Limb (tissue), 2 donors: ENCODE measurements at regions not wholly inside any gene's neighbourhood (a gene's known extent, or its start where the extent isn't known, plus 50 kb on each side); places are given as distances from the start of the nearest gene placed in this dataset.

Experiments used
- DNase-seq, 2 donors: peaks; one replicate each; pipeline ENCODE4 v3.0.0-alpha.2; 2016; ENCODE audit errors: extremely low spot score in 2 of 2

DNA sequence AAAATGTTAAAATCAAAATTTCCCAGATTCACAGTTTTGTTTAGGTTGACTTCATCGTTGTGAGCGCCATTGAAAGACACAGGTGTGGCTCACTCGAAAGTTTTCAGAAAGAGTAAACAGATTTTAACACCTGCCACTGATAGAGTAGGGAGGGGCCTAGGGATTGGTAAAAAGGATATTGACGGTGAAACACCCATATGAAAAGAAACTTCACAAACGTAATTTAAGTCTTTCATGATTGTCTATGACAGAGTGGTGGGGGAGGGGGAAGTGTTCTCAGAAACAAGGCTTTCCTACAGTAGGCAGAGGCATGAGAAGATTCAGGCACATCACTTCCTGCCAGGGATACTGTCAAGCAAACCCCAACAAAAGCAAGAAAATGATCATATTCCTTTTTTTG, 101.4 kb downstream of the PERP start:
- DNase-seq, result no peak

DNA sequence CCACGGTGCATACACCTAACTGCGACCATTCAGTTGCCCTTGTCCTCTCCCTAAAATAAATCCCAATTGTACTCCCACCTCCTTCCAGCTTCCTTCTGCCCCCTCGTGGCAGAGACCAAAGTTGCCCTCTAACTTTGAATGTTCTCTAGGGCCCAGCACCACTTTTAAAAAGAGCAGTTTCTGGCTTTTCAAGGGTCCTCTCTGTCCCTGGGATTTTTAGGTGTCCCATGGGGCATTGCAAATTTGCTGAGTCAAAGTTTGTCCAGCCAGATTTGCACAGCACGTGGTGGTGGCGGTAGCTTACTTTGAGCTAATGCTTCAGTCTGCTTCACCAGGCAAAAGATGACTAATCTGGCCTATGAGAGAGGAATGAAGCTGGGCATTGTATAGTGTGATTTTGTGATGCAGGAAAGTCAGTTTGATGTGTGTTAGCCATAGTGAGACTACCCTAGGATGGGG, 100.2 kb downstream of the PERP start:
- no peak for DNase-seq

DNA sequence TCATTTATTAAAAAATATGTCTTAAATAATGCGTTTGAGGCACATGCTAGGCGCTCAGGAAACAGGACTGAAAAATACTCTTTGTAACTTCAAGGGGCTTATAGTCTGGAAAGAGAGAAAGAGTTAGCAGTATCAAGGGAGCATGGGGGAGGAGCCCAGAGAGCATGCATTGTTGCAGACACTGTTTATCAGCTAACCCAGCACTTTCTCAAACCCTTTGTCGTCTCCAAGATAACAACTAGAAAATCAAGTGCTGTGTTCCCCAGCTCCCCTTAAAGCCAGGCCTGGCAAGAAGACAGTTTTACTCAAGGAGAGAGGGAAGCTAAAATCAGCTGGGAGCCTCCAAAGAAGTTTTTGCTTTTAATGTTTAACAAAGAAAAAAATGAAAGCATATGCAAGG, 98.4 kb downstream of the PERP start:
- no peak for DNase-seq

DNA sequence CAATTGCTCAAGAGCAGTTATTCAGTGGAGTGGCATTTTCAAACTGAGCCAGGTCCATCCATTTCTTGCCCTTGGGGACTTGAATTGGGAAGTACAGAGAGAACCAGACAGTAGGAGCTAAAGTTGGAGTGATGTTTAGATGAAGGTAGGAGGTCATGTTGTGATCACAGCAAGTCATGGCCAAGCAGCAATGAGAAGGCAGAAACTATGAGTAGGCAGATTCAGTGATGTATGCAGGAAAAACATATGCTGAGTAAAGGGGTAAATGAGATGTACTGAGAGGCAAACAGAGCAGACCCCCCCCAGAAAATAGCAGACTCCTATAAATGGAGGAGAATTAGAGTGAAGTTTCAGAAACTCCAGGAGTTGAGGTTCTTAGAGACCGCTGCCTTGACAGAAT, 95.8 kb downstream of the PERP start:
- no peak for DNase-seq

DNA sequence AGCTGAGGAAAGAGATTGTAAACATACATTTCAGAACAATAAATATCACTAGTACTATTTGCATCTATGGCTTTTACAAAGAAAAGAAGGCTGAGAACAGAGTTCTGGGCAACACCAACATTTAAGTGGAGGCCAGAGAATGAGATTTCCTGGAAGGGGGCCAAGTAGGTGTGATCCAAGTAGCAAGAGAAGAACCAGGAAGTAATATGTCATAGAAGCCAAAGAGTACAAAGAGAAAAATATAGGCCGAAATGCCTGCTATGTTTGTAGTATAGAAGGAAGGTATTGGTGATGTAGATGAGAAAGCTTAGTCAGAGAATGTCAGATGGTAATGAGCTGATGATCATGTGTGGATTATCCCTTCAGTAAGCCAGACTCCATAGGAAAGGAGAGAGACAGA, 94.5 kb downstream of the PERP start:
- DNase-seq, result no peak

DNA sequence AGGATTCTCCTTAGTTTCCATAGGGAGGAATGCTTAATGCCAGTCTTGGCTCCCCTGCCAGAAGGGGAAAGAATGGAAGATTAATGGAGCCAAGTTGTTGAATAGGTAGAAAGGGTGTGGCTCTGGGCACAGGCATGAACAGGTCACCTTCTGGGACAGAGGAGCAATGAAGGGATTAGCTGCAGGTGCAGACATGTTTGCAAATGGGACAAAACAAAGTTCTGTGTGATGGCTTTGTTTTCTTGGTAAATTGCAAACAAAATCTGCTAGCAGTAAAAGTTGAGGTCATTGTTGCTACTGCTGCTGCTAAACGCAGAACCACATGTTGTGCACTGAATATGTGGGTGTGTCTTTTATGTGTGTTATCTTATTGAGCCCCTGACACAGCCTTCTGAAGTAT, 93.3 kb downstream of the PERP start:
- DNase-seq, result no peak

DNA sequence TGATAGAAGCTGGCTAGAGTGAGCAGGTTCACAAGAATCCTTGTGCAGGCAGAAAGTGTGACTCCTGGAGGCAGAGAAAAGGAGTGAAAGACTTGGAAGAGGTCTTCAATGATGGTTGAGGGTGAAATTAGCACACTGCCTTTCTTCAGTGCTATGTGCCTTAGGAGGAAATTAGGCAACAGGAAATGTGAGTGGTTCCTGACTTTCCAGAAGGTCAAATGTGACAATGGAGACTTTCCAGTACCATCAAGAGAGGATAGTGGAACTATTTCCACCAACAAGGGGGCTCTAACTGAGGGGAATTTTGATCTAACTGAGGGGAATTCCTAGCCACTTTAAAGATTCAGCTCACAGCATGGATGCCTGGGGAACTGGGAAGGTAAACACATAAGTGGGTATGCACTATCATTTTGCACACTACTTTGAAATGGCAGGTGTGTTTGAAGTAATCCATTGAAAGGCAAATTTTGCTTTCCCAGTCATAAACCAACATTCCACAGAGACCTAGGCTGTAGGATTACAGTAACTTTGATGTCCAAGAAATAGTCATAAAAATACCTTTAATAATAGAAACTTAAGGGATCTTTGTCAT, 90.0 kb downstream of the PERP start:
- no peak for DNase-seq

DNA sequence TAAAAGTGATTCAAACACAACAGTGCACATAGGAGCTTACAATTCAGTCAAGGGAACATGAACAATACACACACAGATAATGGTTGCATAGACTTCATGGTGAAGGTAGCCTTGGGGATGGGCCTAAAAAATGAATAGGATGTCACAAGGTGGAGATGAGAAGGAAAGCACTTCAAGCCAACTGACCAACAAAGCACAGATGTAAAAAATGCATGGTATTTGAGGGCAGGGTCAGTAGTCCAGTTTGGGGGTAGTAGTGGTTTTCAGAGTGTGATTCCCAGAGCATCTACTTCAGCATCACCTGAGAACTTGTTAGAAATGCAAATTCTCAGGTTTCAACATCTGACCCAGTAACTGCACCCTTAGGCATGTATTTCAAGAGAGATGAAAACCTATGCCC, 88.9 kb downstream of the PERP start:
- no peak for DNase-seq

DNA sequence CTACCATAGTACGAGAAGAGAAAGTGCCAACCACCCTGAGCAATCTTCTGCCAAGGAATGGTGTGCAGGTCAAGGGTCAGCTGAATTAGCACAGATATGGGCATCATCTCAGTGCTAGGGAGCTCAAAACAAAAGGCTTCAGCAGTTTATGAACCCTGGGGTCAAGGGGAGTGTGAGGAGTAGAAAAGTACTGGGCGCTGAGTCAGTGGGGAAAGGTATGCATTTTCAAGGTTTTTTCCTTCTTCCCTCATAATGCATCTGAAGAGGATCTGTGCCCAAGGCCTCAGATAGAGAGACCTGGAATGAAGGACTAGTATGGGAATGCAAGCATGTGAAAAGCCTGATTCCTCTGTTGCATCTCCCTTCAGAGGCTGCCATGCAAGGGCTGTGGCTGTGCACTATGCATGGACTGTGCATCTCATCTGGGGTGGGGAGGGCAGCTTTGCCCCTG, 81.7 kb downstream of the PERP start:
- no peak for DNase-seq

DNA sequence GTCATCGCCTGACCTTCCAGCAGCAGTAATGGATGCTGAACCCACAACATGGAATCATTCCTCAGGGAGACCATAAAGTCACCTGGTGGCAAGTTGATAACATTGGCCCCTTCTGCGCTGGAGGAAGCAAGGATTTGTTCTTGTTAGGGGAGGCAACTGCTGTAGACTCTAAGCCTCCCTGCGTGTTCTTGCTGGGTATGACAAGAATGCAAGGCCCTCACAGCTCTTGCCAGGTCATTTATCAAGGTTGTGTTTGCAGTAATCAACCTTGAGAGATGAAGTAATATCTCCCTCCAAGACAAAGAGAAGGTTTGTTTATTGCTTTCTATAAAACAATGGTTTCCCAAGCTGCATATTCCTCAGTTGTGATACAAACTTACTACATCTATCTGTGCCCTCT, 80.9 kb downstream of the PERP start:
- no peak for DNase-seq

DNA sequence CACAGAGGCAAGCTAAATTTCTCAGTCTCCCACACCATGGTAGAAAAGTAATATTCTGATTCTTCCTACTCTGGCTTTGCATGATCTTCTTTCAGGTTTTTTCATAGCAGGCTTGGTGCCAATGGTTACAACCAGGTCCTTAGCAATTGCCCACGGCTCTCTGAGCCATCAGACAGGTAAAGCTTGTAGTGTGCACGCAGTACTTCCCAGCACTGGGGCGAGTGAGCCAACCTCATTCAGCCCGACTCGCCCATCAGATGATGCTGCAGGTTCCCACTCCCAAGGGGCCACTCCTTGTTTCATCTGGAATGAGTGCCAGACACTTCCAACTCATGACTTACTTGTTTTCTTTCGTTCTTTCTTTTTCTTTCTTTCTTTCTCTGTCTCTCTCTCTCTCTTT, 78.3 kb downstream of the PERP start:
- no peak for DNase-seq

DNA sequence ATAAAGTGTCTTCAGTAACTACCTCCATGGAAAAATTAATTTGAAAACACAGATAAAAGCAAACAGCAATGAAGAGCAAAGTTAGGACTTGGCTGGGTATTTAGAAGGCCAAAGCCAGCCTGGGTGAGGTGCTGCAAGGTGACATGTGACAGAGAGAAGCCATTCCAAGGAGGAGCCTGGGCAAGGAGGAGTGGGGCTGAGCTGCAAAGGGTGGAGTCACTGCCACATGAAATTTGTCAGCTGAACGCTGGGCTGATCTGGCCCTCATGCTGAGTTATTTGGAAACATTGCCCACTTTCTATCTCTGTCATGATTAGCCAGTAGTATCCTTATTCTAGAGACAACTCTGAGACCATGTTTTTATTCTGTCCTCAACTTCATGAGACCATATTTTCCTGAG, 76.3 kb downstream of the PERP start:
- DNase-seq, result no peak

DNA sequence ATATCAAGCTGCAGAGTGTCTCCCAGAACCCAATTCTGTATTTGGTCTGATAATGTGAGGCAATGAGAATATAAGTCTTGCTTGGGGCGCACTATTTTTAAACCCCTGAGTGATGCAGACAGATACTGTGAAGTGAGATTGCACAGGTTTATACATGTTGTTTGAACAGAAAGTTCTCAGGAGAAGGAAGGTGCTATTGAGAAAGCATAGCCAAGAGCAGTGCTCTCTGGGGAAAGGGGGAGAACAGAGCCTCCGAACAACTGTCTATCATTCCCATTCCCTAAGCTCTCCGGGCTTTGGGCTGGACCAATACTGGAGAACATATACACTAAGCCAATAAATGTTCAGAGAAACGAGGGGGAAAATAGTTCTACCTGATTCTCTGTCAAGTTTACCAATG, 75.8 kb downstream of the PERP start:
- no peak for DNase-seq

DNA sequence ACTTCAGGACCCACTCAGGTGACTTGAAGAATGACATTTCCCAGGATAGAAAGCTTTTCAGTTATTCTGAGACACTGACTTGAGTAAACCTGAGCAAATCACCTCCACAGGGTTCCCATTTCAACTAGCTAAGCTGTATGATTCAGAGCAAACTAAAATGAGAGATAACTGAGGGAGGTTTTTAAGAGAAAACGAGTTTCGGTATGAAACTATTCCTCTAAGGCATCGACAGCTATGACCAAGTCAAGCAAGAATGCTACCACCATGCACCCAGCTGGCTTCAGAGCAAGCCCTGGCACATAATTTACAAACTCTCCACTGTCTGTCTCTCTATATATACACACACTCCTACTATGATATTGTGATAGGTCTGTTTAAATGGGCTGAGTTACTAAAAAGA, 75.4 kb downstream of the PERP start:
- no peak for DNase-seq

DNA sequence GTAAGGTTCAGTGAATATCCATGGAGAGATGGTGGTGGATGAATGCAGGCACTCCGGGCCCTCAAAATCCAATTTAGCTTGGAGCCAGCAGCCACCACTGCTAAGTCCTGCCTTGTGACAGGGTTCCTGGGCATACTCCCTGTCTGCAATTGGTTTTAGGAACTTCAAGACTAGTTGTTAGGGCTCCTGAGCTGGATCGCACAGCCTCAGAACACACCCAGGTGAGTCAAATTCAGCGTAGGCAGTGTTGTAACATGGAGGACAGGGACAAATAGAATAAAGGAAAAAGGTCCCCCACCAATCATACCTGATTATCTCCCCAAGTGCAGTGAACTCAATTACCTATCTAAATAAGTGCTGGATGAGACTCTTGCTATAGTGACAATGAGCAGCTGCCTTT, 74.6 kb downstream of the PERP start:
- DNase-seq, result no peak

DNA sequence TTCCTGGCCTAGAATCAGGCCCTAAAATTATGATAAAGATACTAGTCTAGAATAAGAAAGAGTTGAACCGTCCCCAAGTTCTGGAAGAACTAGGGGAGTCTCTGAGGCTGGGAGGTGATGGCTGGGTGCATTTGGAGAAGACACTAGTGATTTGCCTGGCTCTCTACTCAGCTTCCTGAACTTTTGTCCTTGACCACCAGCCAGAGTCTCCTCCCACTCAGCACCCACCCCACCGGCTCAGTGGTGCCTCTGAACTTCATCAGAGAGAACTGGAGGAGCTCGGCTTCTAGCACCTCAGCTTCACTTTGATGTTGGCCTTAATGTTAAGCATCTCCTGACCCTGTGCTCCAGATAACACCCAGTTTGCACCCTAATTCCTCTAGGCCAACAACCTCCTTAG, 73.0 kb downstream of the PERP start:
- DNase-seq, result no peak

DNA sequence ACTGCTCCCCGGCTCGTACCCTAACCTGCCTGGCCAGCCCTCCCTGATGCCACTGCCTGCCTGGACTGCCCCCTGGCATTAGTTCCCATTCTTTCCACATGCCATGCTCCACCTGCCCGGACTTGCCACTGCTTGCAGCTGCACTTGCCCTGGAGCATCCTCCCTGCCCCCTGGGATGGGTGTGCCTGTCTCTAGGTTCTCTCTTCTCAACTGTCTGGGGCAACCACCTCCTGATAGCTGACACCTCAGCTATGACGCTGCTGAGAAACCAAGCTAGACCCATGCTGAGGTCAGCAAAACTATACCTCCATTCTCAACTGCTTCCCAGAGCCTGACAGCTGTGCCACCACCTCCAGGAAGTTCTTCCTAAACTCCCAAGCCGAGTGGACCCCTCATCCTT, 72.1 kb downstream of the PERP start:
- DNase-seq, result peak in 1 of 2 donors; percentile 34

DNA sequence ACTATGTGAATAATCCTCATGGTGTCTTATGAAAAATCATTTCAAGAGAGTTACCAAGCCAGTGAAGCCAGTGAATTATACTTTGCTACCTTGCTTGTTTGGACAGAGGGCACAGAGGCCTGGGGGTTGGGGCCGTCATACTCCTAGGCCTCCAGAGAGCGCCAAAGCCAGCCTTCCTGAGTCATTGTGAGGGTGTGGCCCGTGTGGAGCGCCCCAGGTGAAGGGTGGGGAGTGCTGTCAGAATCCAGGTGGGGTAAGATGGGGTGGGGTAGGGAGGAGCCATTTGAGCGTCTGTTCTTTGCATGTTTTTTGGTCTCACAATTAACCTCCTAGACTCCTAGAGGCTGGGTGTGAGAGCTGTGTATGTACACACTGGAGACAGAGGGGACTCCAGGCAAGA, 71.1 kb downstream of the PERP start:
- DNase-seq, result no peak

DNA sequence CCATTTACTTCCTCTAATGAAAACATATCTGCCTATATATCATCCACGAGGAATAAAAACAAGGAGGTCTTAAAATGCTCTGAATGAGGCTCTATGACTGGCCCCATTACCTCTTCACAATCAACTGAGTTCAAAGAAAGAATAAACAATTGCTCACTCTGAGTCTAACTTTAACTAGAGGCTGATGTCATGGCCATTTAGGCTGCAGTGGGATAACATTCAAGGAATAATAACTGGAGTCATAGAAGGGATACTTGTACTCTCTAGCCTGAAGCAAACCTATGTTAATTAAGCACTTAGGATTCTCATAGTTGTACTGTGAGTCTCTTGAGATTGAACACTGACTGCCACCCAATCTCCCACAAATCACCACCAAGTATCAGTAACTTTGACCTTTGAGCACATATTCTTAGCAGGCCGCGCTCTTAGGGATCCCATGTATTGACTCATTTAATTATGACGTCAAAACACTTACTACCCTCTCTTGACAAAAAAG, 70.2 kb downstream of the PERP start:
- DNase-seq, result no peak

DNA sequence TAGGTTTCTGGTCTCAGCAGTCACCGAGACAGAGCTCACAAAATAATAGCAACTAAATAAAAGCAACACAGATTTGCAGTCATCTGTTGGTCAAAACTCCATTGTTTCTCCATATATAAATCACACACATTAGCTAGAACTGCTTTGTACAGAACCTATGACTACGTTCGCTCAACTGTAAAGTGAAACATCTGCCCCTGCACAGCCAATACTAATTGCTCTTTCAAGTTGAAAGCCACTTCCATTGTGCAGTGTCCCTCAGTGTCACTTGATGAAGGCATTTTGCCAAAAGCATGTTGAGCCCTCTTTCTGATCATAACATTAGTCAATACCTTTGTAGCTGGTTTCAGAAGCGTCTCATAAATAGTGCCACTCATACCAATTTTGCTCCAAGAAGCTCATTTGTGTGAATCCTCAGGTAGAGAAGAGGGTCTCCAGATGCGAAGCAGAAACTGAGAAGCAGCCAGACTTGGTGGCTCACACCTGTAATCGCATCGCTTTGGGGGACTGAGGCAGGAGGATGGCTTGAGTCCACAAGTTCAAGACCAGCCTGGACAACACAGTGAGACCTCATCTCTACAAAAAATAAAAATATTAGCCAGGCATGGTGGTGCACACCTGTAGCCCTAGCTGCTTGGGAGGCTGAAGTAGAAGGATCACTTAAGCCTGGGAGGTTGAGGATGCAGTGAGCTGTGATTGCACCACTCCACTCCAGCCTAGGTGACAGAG, 68.9 kb downstream of the PERP start:
- DNase-seq, result no peak
